A549 (cell line): ENCODE measurements at regions not wholly inside any gene's neighbourhood (a gene's known extent, or its start where the extent isn't known, plus 50 kb on each side); places are given as distances from the start of the nearest gene placed in this dataset.

ENCODE experiments used
- BHLHE40 ChIP-seq: IDR thresholded peaks from 2 replicates; pipeline ENCODE4 v1.6.1; 2012; ENCODE audit warnings: low read depth, low read length, inconsistent platforms
- CBX2 ChIP-seq: fragments of 200-600 bp; sonication (generic); IDR thresholded peaks from 2 replicates; pipeline ENCODE4 v1.6.1; 2016; ENCODE audit warnings: low read depth, mild to moderate bottlenecking, borderline replicate concordance
- CTCF ChIP-seq: fragments of >200 bp; sonication (Bioruptor Twin); formaldehyde crosslinking; IDR thresholded peaks from 3 replicates; pipeline ENCODE4 v1.5.1; 2016
- ELK1 ChIP-seq: fragments of 150-350 bp; IDR thresholded peaks from 2 replicates; pipeline ENCODE4 v1.6.1; 2014; ENCODE audit warnings: low read depth, mild to moderate bottlenecking, low read length
- ESRRA ChIP-seq: fragments of 150-350 bp; IDR thresholded peaks from 2 replicates; pipeline ENCODE4 v1.6.1; 2014; ENCODE audit warnings: mild to moderate bottlenecking, low read length, borderline replicate concordance
- HES2 ChIP-seq: fragments of >200 bp; sonication (Bioruptor Twin); formaldehyde crosslinking; IDR thresholded peaks from 2 replicates; pipeline ENCODE4 v1.6.1; 2016
- HOXB5 ChIP-seq: fragments of 250-450 bp; sonication (Bioruptor Pico); IDR thresholded peaks from 2 replicates; pipeline ENCODE4 v1.5.0; 2020; ENCODE audit warnings: mild to moderate bottlenecking, moderate library complexity
- JUNB ChIP-seq: fragments of >200 bp; sonication (Bioruptor Twin); formaldehyde crosslinking; IDR thresholded peaks from 2 replicates; pipeline ENCODE4 v1.6.1; 2016
- MAX ChIP-seq: IDR thresholded peaks from 2 replicates; pipeline ENCODE4 v1.6.1; 2012
- POLR2A ChIP-seq: IDR thresholded peaks from 2 replicates; pipeline ENCODE4 v1.6.1; 2012; ENCODE audit warnings: mild to moderate bottlenecking, low read length
- RCOR1 ChIP-seq: fragments of 150-350 bp; IDR thresholded peaks from 2 replicates; pipeline ENCODE4 v1.6.1; 2014; ENCODE audit warnings: antibody characterized with exemption, low read length, low read depth
- RFX5 ChIP-seq: fragments of 450-650 bp; IDR thresholded peaks from 2 replicates; pipeline ENCODE4 v1.7.1; 2014; ENCODE audit warnings: antibody characterized with exemption, mild to moderate bottlenecking, moderate library complexity

GRCh38 chr12:118850244-118850825 lies 131.0 kb upstream of the SRRM4 start:
- peak; percentile 33; the same call in 2 of the 3 replicates for TF ChIP-seq CTCF
- TF ChIP-seq RCOR1: no peak
- TF ChIP-seq RFX5: no peak
- TF ChIP-seq JUNB: no peak
- TF ChIP-seq HOXB5 (CRISPR knock-in tag): no peak
- TF ChIP-seq ELK1: no peak
- no peak for TF ChIP-seq HES2
- no peak for TF ChIP-seq BHLHE40
- no peak for TF ChIP-seq MAX
- no peak for TF ChIP-seq ESRRA
- TF ChIP-seq CBX2: no peak
- TF ChIP-seq POLR2A: no peak
